OCI-LY3 (cell line): ENCODE measurements at regions not wholly inside any gene's neighbourhood (a gene's known extent, or its start where the extent isn't known, plus 50 kb on each side); places are given as distances from the start of the nearest gene placed in this dataset.

Experiments
- CTCF ChIP-seq: fragments of 200-600, 300-600 bp; sonication (generic); IDR thresholded peaks from 2 replicates; pipeline ENCODE4 v1.5.1; 2014; ENCODE audit warnings: antibody characterized with exemption, low read length, low read depth
- EZH2phosphoT487 ChIP-seq: fragments of 200-600 bp; shearing (Covaris generic); IDR thresholded peaks from 2 replicates; pipeline ENCODE4 v1.6.1; 2018; ENCODE audit warnings: antibody characterized with exemption, mixed run types, low read depth

GRCh38 chr11:27209562-27210005 lies 153.4 kb downstream of the CCDC34 start:
- no peak for TF ChIP-seq CTCF
- TF ChIP-seq EZH2phosphoT487: no peak
